GM21619 (cell line): ENCODE measurements at regions not wholly inside any gene's neighbourhood (a gene's known extent, or its start where the extent isn't known, plus 50 kb on each side); places are given as distances from the start of the nearest gene placed in this dataset.
"Not testable (repeated sequence)": the region's sequence is repeated elsewhere in the genome, so short reads cannot be mapped to it uniquely, and the experiment has no call there.

Experiments
- ATAC-seq: cut with Tn5 transposase; IDR thresholded peaks from one replicate; pipeline ENCODE4 v1.9.1; 2021; ENCODE audit not compliant: unreplicated experiment

GRCh38 chr10:31186225-31187000 is 132.6 kb upstream of the ZEB1 start:
- no peak for ATAC-seq

GRCh38 chr10:31187182-31187581 is 131.8 kb upstream of the ZEB1 start:
- no peak for ATAC-seq

- no peak for ATAC-seq
These were observed 131.3 kb upstream of the ZEB1 start for GRCh38 chr10:31187607-31188210.

GRCh38 chr10:31188792-31189406 is 130.1 kb upstream of the ZEB1 start:
- ATAC-seq: no peak

GRCh38 chr10:31190488-31190887 is 128.5 kb upstream of the ZEB1 start:
- ATAC-seq: no peak

GRCh38 chr10:31192475-31192874 is 126.5 kb upstream of the ZEB1 start:
- ATAC-seq: no peak

GRCh38 chr10:31194986-31195385 is 124.0 kb upstream of the ZEB1 start:
- ATAC-seq: no peak

GRCh38 chr10:31197886-31198285 is 121.1 kb upstream of the ZEB1 start:
- ATAC-seq: no peak

GRCh38 chr10:31204090-31204489 is 114.9 kb upstream of the ZEB1 start:
- ATAC-seq: no peak

GRCh38 chr10:31207636-31208035 is 111.4 kb upstream of the ZEB1 start:
- no peak for ATAC-seq

GRCh38 chr10:31209478-31209877 is 109.5 kb upstream of the ZEB1 start:
- ATAC-seq: no peak

GRCh38 chr10:31210190-31210589 is 108.8 kb upstream of the ZEB1 start:
- ATAC-seq: no peak

GRCh38 chr10:31213959-31214358 is 105.1 kb upstream of the ZEB1 start:
- ATAC-seq: no peak

- no peak for ATAC-seq
These were observed 104.0 kb upstream of the ZEB1 start for GRCh38 chr10:31215052-31215451.

GRCh38 chr10:31219306-31219705 is 99.7 kb upstream of the ZEB1 start:
- no peak for ATAC-seq

- not testable (repeated sequence) for ATAC-seq
These were observed 90.2 kb upstream of the ZEB1 start for GRCh38 chr10:31228780-31229179.

- no peak for ATAC-seq
These were observed 79.1 kb upstream of the ZEB1 start for GRCh38 chr10:31239961-31240360.

GRCh38 chr10:31242902-31243301 is 76.1 kb upstream of the ZEB1 start:
- no peak for ATAC-seq

- not testable (repeated sequence) for ATAC-seq
These were observed 67.9 kb upstream of the ZEB1 start for GRCh38 chr10:31251118-31251517.

- ATAC-seq: no peak
These were observed 65.8 kb upstream of the ZEB1 start for GRCh38 chr10:31253237-31253636.

GRCh38 chr10:31261511-31262311 is 57.3 kb upstream of the ZEB1 start:
- ATAC-seq: no peak
